Muscle of arm (tissue), 1 donor: ENCODE measurements at regions not wholly inside any gene's neighbourhood (a gene's known extent, or its start where the extent isn't known, plus 50 kb on each side); places are given as distances from the start of the nearest gene placed in this dataset.
"Not testable (repeated sequence)": the region's sequence is repeated elsewhere in the genome, so short reads cannot be mapped to it uniquely, and the experiment has no call there.

ENCODE experiments used
- DNase-seq: peaks from one replicate; pipeline ENCODE4 v3.0.0-alpha.2; 2013

DNA sequence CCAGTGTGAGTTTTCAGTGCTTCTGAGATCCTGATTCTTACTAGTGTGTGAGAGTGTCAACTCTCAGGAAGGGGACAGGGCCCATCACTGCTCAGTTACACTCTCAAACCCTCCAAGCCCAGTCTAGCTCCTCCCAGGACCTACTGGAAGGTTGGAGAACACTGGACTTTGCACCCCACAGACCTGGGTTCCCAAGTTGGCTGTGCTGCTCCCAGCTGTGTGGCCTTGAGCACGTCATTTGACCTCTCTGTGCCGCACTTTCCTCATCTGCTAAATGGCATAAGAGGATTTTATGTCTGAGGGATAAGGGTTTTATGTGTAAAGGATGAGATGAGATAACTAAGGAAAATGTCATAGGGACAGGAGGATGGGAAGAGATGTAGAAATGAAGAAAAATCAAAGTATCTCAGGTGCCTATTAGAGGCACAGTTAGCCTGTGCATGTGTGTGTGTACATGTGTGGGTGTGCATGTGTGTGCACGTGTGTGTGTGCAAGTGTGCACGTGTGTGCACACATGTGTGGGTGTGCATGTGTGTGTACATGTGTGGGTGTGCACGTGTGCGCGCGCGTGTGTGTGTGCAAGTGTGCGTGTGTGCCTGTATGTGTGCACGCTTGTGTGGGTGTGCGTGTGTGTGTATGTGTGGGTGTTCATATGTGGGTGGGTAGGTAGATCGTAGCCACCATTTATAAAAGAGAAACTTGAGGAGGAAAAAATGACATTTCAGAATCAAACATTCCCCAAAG, 108.0 kb upstream of the GRK3 start:
- DNase-seq = not testable (repeated sequence)

DNA sequence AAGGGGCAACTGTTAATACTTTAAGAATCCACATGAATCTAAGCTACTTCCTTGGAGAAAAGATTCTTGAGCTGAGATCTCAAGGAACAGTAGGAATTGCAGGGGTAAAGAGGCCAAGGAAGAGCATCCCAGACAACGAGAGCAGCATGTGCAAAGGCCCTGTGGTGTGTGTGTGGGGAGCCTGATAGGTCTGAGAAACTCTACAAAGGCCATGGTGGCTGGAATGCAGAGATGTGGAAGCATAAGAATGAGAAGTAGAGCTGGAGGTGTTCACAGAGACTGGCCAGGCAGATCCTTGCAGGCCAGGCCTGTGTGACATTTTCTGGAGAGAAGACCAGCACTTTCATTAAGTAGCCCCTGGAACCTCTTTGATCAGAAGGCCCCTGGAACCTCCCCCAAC, 105.8 kb upstream of the GRK3 start:
- DNase-seq = not testable (repeated sequence)

DNA sequence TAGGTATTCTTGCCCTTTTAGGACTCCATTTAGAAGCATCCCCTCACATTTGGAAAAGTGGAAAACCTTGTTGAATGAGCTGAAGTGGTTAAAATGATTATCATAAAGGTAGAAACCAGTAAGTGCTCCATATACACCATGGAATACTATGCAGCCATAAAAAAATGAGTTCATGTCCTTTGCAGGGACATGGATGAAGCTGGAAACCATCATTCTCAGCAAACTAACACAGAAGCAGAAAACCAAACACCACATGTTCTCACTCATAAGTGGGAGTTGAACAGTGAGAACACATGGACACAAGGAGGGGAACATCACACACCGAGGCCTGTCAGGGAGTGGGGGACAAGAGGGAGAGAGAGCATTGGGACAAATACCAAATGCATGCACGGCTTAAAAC, 103.8 kb upstream of the GRK3 start:
- not testable (repeated sequence) for DNase-seq

DNA sequence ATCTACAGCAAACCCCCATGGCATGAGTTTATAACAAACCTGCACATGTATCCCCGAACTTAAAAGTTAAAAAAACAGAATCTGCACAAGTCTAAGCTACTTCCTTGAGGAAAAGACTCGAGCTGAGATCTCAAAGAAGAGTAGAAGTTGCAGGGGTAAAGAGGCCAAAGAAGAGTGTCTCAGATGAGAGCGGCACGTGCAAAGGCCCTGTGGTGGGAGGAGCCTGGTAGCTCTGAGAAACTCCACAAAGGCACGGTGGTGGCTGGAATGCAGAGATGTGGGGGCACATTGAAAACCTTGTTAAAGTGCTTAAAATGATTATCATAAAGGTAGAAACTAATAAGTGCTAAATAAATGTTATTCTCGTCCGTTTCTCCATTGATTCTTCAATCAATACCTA, 103.2 kb upstream of the GRK3 start:
- DNase-seq = no peak

DNA sequence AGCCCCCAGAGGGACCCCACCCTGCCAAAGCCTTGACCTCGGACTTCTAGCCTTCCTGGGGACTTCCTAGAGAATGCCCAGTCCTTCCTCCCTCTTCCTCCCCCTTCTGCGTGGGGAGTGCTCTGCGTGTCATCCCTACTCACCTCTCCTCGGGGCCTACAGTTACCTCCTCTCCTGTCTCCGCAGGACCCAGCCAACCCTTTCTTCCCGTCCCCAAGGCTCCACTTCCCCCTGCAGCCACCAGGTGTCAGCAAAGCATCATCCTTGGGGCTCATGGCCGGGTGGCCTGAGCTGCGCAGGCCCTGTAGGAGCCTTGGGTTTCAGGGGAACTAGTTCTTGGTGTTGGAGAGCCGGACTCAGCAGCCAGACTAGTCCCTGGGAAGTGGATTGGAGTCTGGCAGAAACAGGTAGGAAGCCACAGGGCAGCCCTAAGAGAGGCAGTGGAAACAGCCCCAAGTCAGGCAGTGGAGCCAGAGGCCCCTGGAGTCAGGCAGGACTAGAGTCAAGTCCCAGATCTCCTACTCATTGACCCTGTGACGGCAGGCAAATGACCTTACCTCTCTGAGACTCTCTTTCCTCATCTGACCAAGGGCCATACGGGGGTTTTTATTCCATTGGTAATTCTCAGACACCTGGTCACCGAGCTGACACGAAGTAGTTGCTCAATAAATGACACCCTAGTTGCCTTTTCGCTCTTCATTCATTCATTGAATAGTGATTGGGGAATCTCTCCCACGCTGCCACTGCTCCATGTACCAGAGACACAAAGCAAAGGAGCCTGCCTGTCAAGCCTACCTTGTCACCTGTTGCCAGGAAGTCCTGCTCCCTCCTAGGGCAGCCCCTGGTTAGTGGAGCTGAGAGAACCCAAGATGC, 101.8 kb upstream of the GRK3 start:
- DNase-seq = peak; percentile 86

DNA sequence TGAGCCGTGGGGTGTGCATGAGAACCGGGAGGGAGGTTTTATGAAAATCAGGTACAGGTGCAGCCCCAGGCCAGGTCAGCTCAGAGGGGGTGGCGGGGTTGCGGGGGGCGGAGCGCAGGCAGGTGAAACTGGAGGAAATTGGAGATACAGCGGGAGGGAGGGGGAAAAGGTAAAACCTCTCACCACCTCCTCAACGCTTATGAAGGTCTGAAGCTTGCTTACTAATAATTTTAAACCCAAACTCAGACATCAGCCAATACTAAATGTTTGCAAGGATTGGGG, 101.2 kb upstream of the GRK3 start:
- DNase-seq = not testable (repeated sequence)

DNA sequence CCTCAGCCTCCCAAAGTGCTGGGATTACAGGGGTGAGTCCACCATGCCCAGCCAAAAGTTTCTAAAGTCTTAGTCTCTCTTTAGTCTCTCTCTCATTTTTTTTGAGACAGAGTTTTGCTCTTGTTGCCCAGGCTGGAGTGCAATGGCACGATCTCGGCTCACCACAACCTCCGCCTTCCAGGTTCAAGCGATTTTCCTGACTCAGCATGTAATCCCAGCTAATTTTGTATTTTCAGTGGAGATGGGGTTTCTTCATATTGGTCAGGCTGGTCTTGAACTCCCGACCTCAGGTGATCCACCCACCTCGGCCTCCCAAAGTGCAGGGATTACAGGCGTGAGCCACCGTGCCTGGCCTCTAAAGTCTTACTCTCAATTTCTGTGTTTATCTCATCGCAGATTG, 100.1 kb upstream of the GRK3 start:
- DNase-seq = not testable (repeated sequence)

DNA sequence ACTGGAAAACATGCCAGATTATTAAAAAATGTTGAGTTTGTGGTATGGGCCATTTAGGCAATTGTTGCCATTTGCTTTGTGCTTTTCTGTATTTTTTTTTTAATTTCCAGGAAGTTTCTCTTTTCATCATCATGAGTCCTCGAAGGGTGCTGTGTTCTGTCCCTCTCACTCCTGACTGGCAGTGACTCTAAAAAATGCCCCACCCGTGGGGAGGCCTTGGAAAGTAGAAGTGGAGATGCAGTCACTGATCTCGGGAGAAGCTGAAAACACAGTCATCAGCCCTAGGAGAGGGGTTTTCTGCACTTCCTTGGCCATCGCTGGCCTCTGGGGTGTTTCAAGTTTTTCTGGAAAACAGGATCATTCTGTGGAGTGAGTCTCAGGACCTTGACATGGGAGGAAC, 98.5 kb upstream of the GRK3 start:
- DNase-seq = no peak

DNA sequence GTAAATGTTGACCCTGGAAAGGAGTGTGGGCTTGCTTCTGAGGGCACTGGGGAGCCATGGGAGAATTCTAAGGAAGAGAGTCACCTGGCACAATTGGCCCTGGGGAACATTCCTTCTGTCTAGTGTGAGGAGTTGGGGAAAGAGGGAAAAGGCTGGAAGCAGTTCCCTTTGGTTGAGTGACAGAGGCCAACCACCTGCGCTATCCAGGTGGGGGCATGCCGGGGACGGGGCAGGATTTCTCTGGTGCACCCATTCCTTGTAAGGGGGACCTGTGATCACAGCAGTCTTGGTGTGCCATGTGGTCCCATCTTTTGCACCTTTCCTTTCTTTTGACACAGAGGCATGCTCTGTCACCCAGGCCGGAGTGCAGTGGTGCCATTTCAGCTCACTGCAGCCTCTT, 92.1 kb upstream of the GRK3 start:
- DNase-seq = no peak

DNA sequence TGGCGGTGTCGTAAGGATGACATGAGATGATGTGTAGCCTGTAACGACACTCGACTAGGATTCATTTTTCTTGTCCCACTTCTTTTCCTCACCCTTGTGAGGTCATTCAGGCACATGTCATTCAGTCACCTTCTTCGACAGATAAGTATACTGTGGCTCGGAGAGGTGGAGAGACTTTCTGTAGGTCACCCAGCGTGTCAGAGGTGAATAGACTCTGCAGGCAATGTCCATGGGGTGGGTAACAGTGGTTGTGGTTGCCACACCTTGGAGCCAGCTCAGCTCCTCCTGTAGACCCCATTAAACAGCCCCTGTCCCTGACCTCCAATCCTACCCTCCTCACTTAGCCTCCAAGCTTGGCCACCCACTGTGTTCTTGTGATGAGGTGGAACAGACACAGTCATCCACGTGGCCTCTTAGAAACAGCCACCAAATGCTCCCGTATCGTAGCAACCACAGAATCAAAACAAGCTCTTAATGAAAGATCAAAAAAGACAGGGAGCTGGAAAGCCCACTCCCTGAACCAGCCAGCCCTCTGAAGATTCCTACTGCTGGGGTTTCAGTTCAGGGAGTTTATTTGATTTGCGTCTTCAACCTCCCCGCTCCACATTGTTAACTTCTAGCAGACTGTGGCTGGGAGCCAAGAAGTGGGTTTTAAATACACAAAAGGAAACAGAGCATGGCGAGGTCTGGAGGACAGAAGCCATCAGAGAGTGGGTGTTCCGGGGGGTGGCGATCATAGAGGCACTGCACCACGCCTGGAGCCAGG, 89.0 kb upstream of the GRK3 start:
- peak; percentile 26 for DNase-seq

DNA sequence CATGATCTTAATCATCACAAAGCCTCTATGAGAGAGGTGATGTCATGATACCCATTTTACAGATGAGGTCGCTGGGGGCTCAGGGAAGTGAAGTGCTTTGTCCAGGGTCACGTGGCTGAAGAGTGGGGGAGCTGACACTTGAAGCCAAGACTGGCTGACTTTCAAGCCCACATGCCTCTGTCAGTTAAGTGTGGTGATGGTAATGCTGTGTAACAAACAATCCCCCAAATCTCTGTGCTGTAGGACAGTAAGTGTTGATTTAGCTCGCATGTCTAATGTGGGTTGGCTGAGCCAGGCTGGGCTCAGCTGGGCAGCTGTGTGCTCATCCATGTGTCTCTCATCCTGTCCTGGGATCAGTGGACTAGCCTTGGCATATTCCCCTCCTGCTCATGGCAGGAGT, 87.1 kb upstream of the GRK3 start:
- no peak for DNase-seq

DNA sequence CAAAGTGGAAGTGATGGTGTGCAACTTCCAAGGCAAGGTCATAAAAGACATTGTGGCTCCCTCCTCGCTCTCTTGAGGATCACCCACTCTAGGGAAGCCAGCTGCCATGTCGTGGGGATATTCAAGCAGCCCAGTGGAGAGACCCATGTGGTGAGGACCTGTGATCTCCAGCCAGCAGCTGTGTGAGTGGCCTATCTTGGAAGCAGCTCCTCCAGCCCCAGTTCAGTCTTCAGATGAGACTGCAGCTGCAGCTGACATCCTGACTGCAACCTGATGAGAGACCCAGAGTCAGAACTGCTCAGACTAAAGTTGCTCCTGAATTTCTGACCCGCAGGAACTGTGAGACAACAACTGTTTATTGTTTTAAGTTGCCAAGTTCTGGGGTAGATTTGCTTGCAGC, 86.4 kb upstream of the GRK3 start:
- no peak for DNase-seq

DNA sequence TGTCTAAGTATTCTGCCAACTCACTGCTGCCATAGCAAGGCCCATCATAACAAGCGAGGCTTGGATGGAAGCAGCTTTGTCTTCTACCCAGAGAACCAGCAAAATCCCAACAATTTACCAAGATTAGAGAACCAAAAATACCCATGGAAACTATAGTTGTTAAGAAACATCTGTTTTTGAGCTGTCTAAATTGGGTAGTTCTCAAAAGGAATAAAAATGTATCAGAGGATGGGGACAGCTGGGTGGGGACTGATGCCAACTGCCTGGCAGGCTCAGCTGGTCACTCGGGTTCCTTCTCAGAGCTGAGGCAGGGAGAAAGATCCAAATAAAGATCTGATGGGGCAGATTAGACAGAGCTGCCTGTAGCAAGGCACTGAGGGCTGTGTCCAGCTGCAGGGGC, 85.9 kb upstream of the GRK3 start:
- DNase-seq = peak; percentile 31

DNA sequence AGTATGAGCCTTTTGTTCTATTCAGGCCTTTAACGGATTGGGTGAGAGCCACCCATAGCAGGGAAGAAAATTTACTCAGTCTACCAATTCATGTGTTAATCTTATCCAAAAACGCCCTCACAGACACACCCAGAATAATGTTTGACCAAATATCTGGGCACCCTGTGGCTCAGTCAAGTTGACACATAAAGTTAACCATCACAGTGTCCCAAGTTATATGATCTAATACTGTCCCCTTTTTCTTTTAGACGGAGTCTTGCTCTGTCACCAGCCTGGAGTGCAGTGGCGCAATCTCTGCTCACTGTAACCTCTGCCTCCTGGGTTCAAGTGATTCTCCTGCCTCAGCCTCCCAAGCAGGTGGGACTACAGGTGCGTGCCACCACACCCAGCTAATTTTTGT, 83.6 kb upstream of the GRK3 start:
- not testable (repeated sequence) for DNase-seq

DNA sequence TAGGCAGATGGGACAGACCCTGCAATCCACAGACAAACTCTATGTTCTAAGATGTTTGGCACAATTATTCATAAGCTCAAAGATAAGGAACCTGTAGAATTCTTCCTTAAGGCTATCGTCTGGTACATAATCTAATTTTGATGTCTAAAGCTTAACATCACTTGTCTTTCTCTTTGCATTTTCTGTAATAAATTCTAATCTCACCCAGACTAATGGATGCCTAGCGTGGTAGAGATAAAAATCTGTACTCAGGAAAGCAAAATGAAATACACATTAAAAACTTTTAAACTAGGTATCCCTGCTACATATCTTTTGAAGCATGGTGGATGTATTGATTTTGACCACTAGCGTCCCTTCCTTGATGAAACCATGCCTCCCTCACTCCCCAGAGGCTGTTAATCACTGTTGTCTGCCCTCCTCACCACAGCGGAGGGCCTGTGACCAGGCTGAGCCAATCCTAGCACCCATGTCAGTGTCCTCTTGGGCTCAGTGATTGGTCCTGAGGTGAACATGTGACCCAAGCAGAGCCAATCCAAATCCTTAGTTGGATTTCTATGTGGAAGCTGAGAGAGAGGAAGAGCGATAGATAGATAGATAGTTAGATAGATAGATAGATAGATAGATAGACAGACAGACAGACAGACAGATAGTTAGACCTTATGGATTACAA, 82.2 kb upstream of the GRK3 start:
- no peak for DNase-seq

DNA sequence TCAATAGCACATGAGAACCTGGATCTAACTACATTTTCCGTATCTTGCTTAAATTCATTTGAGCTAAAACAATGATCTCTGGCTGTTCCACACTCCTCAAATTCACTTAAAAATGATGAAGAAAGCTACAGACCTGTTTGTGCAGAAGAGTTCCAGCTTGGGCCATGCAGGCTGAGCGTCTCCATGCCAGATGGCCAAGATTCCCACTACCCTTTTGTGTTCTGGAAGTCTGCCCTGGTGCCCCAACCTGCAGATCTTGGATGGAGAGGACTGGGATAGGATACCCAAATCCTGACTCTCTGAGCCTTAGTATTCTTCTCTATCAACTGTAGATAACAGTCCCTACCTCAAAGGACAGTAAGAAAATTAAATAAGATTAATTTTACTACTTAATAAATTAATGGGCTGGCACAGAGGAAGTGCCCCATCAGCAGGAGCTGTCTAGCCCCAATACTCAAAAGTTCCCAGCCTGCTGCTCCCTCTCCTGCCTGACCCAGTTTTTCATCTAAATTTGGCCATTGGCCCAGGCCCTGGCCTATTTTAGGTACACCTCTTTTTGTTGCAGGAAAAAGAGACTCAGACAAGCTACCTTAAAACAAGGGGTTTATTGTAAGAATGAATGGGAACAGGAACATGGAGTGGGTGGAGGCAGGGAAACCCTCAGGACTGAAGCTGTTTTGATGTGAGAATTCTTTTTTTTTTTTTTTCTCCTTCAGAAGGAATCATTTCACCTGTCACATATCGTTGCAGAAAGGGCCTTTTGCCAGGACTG, 81.4 kb upstream of the GRK3 start:
- DNase-seq = no peak

DNA sequence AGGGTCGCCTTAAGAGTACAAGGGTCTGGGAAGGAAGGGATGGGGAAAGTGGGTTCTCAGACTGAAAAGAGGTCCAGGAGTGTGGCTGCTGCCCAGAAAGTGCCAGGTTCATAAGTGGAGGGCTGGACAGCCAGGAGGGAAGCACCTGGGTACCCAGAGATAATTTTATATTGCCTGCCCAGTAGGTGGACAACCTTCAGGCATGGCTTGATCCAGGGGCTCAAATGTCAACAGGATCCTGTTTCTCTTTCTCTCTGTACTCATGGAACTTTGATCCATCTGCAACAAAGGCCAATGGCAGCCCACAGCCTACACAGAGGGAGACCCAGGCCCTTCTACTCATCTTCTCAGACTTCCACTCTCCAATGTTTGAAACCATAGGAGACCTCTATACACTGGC, 80.5 kb upstream of the GRK3 start:
- no peak for DNase-seq

DNA sequence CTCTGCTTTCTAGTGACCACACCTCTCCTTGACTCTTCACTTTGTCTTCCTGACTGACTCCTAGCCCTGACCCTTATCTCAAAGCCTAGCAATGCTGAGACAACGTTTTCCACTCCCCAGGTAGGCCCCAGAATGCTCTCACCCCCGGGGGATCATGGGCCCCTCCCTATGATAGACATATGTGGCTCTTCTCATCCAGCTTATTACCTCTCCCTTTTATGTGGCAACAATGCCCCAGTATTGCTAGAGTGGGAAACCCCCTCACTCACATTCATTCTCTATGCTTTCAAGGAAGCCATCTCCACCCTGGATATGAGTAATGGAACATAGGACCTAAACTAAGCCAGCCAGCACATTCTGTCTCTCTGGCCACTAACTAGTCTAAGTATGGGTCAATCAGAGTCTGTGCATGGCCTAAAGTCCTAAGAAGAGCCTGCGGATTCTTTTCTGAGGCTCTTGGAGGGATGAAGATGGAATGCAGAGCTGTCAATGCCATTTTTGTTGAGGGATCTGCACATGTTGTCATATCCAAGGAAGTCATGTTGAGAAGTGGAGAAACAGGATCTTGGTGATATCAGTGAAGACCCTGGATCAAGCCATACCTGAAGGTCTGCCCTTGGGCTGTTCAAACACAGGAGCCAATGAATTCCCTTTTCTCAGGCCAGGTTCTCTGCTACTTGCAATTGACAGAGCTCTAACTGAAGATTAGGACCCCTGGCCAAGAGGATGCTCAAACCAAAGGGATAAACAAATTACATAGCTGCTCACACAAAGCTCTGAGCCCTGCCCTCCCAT, 79.8 kb upstream of the GRK3 start:
- DNase-seq = no peak

DNA sequence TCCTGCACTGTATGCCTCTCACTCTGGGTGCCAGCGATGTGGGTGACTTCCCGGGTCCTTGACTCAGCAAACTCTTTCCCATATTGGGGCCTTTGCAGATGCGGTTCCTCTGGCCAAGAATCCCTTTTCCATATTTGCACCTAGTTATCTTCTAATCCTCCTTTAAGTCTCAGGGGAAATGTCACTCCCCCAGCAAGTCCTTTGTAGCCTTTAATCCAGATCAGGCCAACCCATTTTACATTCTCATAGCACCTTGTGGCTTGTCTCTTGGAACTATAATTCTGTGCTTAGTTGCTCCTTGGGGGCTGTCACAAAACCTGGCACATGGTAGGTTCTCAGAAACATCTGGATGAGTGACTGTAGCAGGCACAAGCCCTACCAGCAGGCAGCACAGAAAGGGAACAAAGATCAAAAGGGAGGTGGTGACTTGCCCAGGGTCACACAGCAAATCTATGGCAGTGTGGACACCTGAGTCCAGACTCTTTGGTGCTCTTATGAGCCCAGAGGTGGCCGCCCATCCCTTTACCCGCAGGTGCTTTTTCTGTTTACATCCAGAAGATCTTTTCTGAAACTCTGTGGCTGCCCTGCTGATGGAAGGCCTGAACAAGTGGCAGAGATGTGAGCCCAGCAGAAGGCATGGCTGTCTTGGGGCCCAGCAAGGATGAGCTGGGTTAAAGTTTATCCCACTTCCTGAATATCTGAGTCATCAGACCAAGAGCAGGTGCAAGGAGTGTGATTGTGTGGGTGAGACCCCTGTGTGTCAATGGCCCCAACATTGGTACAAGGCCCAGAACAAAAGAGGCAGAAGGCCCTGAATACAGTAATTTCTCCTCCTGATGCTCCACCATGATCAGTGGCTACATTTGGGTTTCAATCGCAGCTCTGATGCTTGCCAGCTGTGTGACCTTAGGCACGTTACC, 78.6 kb upstream of the GRK3 start:
- no peak for DNase-seq
